AG09309 (cell line): ENCODE measurements at regions not wholly inside any gene's neighbourhood (a gene's known extent, or its start where the extent isn't known, plus 50 kb on each side); places are given as distances from the start of the nearest gene placed in this dataset.

Experiments used
- DNase-seq: peaks from one replicate; pipeline ENCODE4 v3.0.0-alpha.2; 2010; ENCODE audit warnings: low read depth
- H3K4me3 ChIP-seq: 2 replicates; pipeline ENCODE4 v1.5.1; 2011; ENCODE audit warnings: mild to moderate bottlenecking, low read depth, low read length, moderate library complexity; ENCODE audit not compliant: control insufficient read depth
- TF ChIP-seq, protein P1 (sequence below): IDR thresholded peaks from 2 replicates; pipeline ENCODE4 v1.5.1; 2011; ENCODE audit warnings: mild to moderate bottlenecking, low read depth, low read length, inconsistent platforms; ENCODE audit not compliant: insufficient read depth, control insufficient read depth; ENCODE audit errors: missing control alignments

DNA sequence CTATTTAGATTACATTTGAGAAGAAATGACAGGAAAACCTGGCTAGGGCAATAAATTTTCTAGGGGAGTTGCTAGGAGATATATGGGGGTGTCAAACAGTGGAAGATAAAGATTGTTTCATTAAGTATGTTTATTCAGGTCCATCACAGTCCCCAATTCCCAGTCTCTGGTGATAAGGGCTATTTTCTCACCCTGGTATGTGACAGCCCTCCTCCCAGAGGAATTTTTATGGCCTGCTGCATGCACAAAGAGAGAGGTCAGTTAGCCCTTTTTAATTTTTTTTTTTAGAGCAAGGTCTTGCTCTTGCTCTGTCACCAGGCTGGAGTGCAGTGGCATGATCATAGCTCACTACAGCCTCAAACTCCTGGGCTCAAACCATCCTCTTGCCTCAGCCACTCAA, 53.6 kb upstream of the ATF7IP2 start:
- DNase-seq: no peak
- no peak overlapping the region for H3K4me3 ChIP-seq
- TF ChIP-seq, protein P1, sequence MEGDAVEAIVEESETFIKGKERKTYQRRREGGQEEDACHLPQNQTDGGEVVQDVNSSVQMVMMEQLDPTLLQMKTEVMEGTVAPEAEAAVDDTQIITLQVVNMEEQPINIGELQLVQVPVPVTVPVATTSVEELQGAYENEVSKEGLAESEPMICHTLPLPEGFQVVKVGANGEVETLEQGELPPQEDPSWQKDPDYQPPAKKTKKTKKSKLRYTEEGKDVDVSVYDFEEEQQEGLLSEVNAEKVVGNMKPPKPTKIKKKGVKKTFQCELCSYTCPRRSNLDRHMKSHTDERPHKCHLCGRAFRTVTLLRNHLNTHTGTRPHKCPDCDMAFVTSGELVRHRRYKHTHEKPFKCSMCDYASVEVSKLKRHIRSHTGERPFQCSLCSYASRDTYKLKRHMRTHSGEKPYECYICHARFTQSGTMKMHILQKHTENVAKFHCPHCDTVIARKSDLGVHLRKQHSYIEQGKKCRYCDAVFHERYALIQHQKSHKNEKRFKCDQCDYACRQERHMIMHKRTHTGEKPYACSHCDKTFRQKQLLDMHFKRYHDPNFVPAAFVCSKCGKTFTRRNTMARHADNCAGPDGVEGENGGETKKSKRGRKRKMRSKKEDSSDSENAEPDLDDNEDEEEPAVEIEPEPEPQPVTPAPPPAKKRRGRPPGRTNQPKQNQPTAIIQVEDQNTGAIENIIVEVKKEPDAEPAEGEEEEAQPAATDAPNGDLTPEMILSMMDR: no peak

DNA sequence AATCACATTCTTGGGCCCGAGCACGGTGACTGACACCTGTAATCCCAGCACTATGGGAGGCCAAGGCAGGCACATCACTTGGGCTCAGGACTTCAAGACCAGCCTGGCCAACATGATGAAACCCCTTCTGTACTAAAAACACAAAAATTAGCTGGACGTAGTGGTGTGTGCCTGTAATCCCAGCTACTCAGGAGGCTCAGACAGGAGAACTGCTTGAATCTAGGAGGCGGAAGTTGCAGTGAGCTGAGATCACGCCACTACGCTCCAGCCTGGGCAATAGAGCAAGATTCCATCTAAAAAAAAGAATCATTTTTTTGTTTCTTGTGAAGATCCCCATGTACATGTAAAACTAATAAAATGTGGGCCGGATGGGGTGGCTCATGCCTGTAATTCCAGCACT, 53.1 kb upstream of the ATF7IP2 start:
- TF ChIP-seq, protein P1: no peak
- DNase-seq: no peak
- no peak overlapping the region for H3K4me3 ChIP-seq

DNA sequence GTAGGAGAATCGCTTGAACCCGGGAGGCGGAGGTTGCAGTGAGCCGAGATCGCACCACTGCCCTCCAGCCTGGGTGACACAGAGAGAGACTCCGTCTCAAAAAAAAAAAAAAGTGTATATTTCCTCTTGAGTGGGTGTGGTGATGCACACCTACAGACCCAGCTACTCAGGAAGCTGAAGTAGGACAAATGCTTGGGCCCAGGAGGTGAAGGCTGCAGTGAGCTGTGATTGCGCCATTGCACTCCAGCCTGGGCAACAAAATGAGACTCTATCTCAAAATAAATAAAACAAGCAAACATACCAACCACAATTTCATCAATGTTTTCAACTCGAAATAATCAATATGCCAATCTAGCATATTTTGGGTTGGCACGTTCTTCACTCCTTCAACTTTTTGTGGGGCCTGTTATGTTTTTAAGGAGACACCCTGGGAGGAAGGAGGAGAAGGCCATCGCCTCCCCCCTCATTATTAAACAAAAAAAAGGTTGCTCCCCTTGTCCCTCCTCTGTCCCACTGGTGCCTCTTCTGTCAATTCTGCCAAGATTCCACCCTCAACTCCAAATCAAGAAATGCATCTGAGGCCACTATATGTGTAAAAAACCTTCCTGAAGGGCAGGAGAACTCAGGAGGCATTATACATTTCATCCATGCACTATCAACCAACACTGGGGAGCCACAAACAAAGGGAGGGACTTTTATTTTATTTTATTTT, 52.4 kb upstream of the ATF7IP2 start:
- no peak for DNase-seq
- TF ChIP-seq, protein P1: no peak
- H3K4me3 ChIP-seq: no peak overlapping the region

DNA sequence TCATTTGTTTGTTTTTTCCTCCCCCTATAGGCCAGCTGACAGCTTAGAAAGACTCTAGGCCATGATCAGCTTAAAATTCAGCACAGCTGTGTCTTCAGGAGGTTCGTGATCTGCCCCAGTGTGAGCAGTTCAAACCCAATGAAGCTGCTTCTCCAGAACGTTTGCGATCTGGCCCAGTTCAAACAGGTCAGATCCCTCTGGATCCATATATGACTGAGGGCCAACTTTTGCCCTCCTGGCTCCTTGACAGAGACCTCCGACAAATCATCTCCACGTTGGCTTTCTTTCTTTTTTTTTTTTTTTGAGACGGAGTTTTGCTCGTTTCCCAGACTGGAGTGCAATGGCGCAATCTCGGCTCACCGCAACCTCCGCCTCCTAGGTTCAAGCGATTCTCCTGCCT, 50.2 kb upstream of the ATF7IP2 start:
- TF ChIP-seq, protein P1: no peak
- DNase-seq: no peak
- H3K4me3 ChIP-seq: no peak overlapping the region
